ENCODE measurements at regions not wholly inside any gene's neighbourhood (a gene's known extent, or its start where the extent isn't known, plus 50 kb on each side); places are given as distances from the start of the nearest gene placed in this dataset.

- no peak for TF ChIP-seq CTCF (IDR thresholded peaks at IDR 0.05; ENCODE audit: borderline replicate concordance, insufficient read depth, low read depth, low read length)
- no peak overlapping the region for H3K4me3 ChIP-seq (ENCODE audit: low read depth, low read length)
Observed at GRCh38 chr10:53006663-53007526, 234.3 kb upstream of the MBL2 start.

DNA sequence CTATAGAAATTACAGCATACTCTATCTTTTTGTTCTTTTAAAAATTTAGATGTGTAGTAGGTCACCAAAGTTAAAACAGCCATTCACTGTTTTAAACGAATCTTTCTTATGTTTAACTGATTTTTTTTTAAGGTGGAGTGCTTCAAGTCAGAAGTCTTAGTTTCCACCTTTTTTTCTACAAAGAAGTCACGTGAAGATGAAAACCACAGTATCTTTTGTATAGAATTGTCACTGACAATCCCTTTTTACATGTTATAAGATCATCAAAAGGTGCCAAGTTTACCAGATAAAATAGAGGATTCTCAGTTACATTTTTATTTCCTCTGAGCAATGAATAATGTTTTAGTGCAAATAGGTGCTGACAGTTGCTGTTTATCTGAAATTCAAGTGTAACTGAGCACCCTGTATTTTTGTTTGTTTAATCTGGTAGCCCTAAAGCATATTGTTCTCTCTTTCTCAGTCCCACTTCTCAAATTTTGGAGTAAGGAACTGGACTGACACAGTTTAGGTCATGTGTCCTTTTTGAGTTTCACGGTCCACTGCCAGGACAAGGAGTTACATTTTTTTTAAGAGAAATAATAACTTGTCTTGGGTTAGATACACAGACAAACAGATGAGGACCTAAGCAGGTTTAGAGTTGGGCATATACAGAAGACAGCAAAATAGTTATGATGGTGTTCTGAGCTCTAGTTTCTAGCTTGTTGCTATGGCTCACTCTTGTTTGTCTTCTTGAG is 233.2 kb upstream of the MBL2 start:
- H3K4me3 ChIP-seq (ENCODE audit: low read depth, low read length): no peak overlapping the region
- TF ChIP-seq CTCF (IDR thresholded peaks at IDR 0.05; ENCODE audit: borderline replicate concordance, insufficient read depth, low read depth, low read length): no peak

DNA sequence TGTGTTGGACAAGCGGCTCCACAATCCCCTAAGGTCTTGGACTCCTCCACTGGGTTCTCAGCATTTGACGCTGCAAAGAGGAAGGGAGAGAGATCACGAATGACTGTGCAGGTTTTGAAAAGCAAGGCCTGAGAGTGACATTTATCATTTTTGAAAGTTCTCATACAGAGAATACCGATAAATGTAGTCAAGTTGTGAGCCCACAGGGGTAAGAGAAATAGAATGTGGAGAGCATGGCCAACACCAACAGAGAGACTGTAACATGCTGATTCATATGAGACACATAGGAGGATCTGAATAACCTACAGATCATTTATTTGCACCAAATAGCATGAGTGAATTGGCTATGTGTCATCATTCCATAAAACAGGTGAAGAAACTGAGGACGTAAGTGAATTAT is 230.5 kb upstream of the MBL2 start:
- TF ChIP-seq CTCF (IDR thresholded peaks at IDR 0.05; ENCODE audit: borderline replicate concordance, insufficient read depth, low read depth, low read length): no peak
- no peak overlapping the region for H3K4me3 ChIP-seq (ENCODE audit: low read depth, low read length)

- no peak overlapping the region for H3K4me3 ChIP-seq (ENCODE audit: low read depth, low read length)
- no peak for TF ChIP-seq CTCF (IDR thresholded peaks at IDR 0.05; ENCODE audit: borderline replicate concordance, insufficient read depth, low read depth, low read length)
Observed at GRCh38 chr10:52999681-53000080, 227.1 kb upstream of the MBL2 start.

- no peak overlapping the region for H3K4me3 ChIP-seq (ENCODE audit: low read depth, low read length)
- TF ChIP-seq CTCF (IDR thresholded peaks at IDR 0.05; ENCODE audit: borderline replicate concordance, insufficient read depth, low read depth, low read length): no peak
Observed at GRCh38 chr10:52999258-52999657, 226.7 kb upstream of the MBL2 start.

DNA sequence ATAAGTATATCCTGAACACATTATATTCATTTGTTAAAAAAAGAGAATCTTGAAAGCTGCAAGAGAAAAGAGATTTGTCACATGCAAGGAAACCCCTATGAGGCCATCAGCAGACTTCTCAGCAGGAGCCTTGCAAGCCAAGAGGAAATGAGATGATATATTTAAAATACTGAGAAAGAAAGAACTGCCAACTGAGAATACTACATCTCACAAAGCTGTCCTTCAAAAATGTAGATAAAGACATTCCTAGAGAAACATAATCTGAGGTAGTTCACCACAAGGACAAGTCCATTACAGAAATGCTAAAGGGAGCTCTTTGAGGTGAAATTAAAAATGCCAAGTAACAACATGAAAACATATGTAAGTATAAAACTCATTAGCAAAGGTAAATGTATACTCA is 224.4 kb upstream of the MBL2 start:
- TF ChIP-seq CTCF (IDR thresholded peaks at IDR 0.05; ENCODE audit: borderline replicate concordance, insufficient read depth, low read depth, low read length): no peak
- no peak overlapping the region for H3K4me3 ChIP-seq (ENCODE audit: low read depth, low read length)
